ENCODE measurements at regions not wholly inside any gene's neighbourhood (a gene's known extent, or its start where the extent isn't known, plus 50 kb on each side); places are given as distances from the start of the nearest gene placed in this dataset.

GRCh38 chr2:168338803-168339437 lies 91.5 kb upstream of the STK39 start:
- no peak overlapping the region for H3K4me3 ChIP-seq
- H3K27ac ChIP-seq, result no peak overlapping the region
- no peaks in the 10 kb centered on the region for H3K9me3 ChIP-seq
- no peak for DNase-seq
- intact Hi-C loops (cut with DNase I; ENCODE audit: low total_unique reads), result no loop called here
- WGBS, 2 donors, result 56 to 86% methylated on average over 1 of the region's 1 CpG
- TF ChIP-seq POLR2A (IDR thresholded peaks at IDR 0.05), result no peak
- TF ChIP-seq CTCF (IDR thresholded peaks at IDR 0.05), result no peak
- H3K4me1 ChIP-seq, result no peaks in the 10 kb centered on the region
- no peaks in the 10 kb centered on the region for H3K27me3 ChIP-seq
- no peaks in the 10 kb centered on the region for H3K36me3 ChIP-seq (ENCODE audit: low read depth, missing control alignments)

GRCh38 chr2:168340931-168341330 lies 93.5 kb upstream of the STK39 start:
- intact Hi-C loops (cut with DNase I; ENCODE audit: low total_unique reads), result loop anchor here (10.0 kb wide), 1 partner anchor 584 kb away; no protein-coding TSS in a partner anchor
- Histone ChIP-seq H3K36me3 (ENCODE audit: low read depth, missing control alignments) (no peaks in the 10 kb centered on the region), H3K4me1 (no peaks in the 10 kb centered on the region), H3K4me3 (no peak overlapping the region), H3K27ac (no peak overlapping the region), H3K27me3 (no peaks in the 10 kb centered on the region), H3K9me3 (no peaks in the 10 kb centered on the region)
- no peak for TF ChIP-seq CTCF (IDR thresholded peaks at IDR 0.05)
- no peak for TF ChIP-seq POLR2A (IDR thresholded peaks at IDR 0.05)
- DNase-seq, result no peak
- WGBS, 2 donors, result 87 to 92% methylated on average over 5 of the region's 5 CpGs

GRCh38 chr2:168343586-168343985 lies 96.2 kb upstream of the STK39 start:
- Histone ChIP-seq H3K9me3 (no peaks in the 10 kb centered on the region), H3K27me3 (no peaks in the 10 kb centered on the region), H3K27ac (no peak overlapping the region), H3K4me3 (no peak overlapping the region), H3K36me3 (ENCODE audit: low read depth, missing control alignments) (no peaks in the 10 kb centered on the region), H3K4me1 (no peaks in the 10 kb centered on the region)
- no peak for TF ChIP-seq CTCF (IDR thresholded peaks at IDR 0.05)
- TF ChIP-seq POLR2A (IDR thresholded peaks at IDR 0.05), result no peak
- no peak for DNase-seq
- 79 to 83% methylated on average over 5 of the region's 5 CpGs for WGBS, 2 donors
- intact Hi-C loops (cut with DNase I; ENCODE audit: low total_unique reads), result loop anchor here (10.0 kb wide), 1 partner anchor 581 kb away; no protein-coding TSS in a partner anchor

GRCh38 chr2:168344706-168345105 lies 97.3 kb upstream of the STK39 start:
- H3K36me3 ChIP-seq (ENCODE audit: low read depth, missing control alignments), result no peaks in the 10 kb centered on the region
- H3K27ac ChIP-seq, result no peak overlapping the region
- no peaks in the 10 kb centered on the region for H3K9me3 ChIP-seq
- H3K27me3 ChIP-seq, result no peaks in the 10 kb centered on the region
- intact Hi-C loops (cut with DNase I; ENCODE audit: low total_unique reads), result loop anchor here (5.0 to 10.0 kb wide), 2 partner anchors 418 to 580 kb away; no protein-coding TSS in a partner anchor
- no peak overlapping the region for H3K4me3 ChIP-seq
- WGBS, 2 donors, result 92 to 97% methylated on average over 4 to 5 of the region's 5 CpGs
- TF ChIP-seq POLR2A (IDR thresholded peaks at IDR 0.05), result no peak
- TF ChIP-seq CTCF (IDR thresholded peaks at IDR 0.05), result no peak
- no peak for DNase-seq
- no peaks in the 10 kb centered on the region for H3K4me1 ChIP-seq

GRCh38 chr2:168345601-168346000 lies 98.2 kb upstream of the STK39 start:
- WGBS, 2 donors, result 53 to 64% methylated on average over 3 of the region's 3 CpGs
- TF ChIP-seq CTCF (IDR thresholded peaks at IDR 0.05), result no peak
- no peak for TF ChIP-seq POLR2A (IDR thresholded peaks at IDR 0.05)
- Histone ChIP-seq H3K27me3 (no peaks in the 10 kb centered on the region), H3K4me3 (no peak overlapping the region), H3K36me3 (ENCODE audit: low read depth, missing control alignments) (no peaks in the 10 kb centered on the region), H3K9me3 (no peaks in the 10 kb centered on the region), H3K4me1 (no peaks in the 10 kb centered on the region), H3K27ac (no peak overlapping the region)
- intact Hi-C loops (cut with DNase I; ENCODE audit: low total_unique reads), result loop anchor here (5.0 to 10.0 kb wide), 2 partner anchors 417 to 579 kb away; no protein-coding TSS in a partner anchor
- DNase-seq, result no peak

Measured in testis (tissue), 2 donors.